Chondrocyte (in vitro differentiated cells): ENCODE measurements at regions not wholly inside any gene's neighbourhood (a gene's known extent, or its start where the extent isn't known, plus 50 kb on each side); places are given as distances from the start of the nearest gene placed in this dataset.

ENCODE experiments used
- DNase-seq: peaks from one replicate; pipeline ENCODE4 v3.0.0; 2021; ENCODE audit warnings: mixed read lengths, low spot score
- H3K27ac Mint-ChIP-seq: one replicate; pipeline ENCODE4 v1.8.0; 2021; ENCODE audit warnings: mild to moderate bottlenecking, moderate library complexity, mixed read lengths; ENCODE audit not compliant: unreplicated experiment
- H3K27me3 Mint-ChIP-seq: 2 replicates; pipeline ENCODE4 v1.8.0; 2021; ENCODE audit warnings: low read depth, mixed read lengths
- H3K36me3 Mint-ChIP-seq: 2 replicates; pipeline ENCODE4 v1.8.0; 2021; ENCODE audit warnings: low read depth, mixed read lengths
- H3K4me1 Mint-ChIP-seq: 2 replicates; pipeline ENCODE4 v1.8.0; 2021; ENCODE audit warnings: low read depth, mild to moderate bottlenecking, mixed read lengths
- H3K4me3 Mint-ChIP-seq: one replicate; pipeline ENCODE4 v1.8.0; 2021; ENCODE audit warnings: mild to moderate bottlenecking, moderate library complexity, mixed read lengths; ENCODE audit not compliant: unreplicated experiment
- H3K9me3 Mint-ChIP-seq: 2 replicates; pipeline ENCODE4 v1.8.0; 2021; ENCODE audit warnings: low read depth, mixed read lengths
- TF ChIP-seq, protein P1 (sequence below): fragments of 200-600 bp; sonication (generic); IDR thresholded peaks from 2 replicates; pipeline ENCODE4 v1.5.0; 2021; ENCODE audit warnings: antibody characterized with exemption, mild to moderate bottlenecking, moderate library complexity

DNA sequence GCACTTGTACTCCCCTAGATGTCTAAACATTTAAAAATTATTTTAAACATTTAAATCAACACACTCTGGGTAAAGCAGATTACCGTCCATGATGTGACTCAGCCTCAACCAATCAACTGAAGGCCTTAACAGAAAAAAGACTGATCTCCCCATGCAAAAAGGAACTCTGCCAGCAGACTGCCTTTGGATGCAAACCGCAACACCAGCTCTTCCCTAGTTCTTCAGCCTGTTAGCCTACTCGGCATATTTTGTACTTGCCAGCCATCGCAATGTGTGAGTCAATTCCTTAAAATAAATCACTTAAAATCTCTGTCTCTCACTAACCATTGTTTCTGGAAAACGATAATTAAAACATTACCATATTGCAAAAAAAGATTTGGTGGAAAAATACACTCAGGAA lies 375.9 kb downstream of the RSL24D1 start:
- Mint-ChIP-seq H3K36me3 (no peaks in the 10 kb centered on the region), H3K4me3 (no peak overlapping the region), H3K9me3 (peaks cover 27% of the 10 kb centered on the region), H3K27me3 (no peaks in the 10 kb centered on the region), H3K4me1 (no peaks in the 10 kb centered on the region), H3K27ac (no peak overlapping the region)
- DNase-seq = no peak
- TF ChIP-seq, protein P1, sequence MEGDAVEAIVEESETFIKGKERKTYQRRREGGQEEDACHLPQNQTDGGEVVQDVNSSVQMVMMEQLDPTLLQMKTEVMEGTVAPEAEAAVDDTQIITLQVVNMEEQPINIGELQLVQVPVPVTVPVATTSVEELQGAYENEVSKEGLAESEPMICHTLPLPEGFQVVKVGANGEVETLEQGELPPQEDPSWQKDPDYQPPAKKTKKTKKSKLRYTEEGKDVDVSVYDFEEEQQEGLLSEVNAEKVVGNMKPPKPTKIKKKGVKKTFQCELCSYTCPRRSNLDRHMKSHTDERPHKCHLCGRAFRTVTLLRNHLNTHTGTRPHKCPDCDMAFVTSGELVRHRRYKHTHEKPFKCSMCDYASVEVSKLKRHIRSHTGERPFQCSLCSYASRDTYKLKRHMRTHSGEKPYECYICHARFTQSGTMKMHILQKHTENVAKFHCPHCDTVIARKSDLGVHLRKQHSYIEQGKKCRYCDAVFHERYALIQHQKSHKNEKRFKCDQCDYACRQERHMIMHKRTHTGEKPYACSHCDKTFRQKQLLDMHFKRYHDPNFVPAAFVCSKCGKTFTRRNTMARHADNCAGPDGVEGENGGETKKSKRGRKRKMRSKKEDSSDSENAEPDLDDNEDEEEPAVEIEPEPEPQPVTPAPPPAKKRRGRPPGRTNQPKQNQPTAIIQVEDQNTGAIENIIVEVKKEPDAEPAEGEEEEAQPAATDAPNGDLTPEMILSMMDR = no peak

DNA sequence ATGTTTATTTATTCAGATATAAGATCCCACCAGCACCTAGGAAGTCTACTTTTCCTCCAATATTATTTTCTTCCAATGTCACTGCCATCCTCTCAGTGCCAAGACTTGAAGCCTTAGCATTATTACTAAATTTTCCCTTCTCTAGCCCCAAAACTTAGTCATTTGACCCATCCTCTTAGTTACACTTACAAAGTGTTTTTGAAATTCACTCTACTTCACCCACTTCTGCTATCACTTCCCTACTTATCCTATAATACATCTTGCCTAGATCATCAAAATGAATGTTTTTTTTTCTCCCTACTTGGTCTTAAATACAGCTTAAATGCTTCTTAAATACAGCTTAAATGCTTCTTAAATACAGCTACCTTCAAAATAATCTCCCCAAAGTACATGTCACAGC lies 376.6 kb downstream of the RSL24D1 start:
- Mint-ChIP-seq H3K36me3 (no peaks in the 10 kb centered on the region), H3K4me3 (no peak overlapping the region), H3K9me3 (peaks cover 24% of the 10 kb centered on the region), H3K27ac (no peak overlapping the region), H3K4me1 (no peaks in the 10 kb centered on the region), H3K27me3 (no peaks in the 10 kb centered on the region)
- TF ChIP-seq, protein P1 = no peak
- DNase-seq = no peak

DNA sequence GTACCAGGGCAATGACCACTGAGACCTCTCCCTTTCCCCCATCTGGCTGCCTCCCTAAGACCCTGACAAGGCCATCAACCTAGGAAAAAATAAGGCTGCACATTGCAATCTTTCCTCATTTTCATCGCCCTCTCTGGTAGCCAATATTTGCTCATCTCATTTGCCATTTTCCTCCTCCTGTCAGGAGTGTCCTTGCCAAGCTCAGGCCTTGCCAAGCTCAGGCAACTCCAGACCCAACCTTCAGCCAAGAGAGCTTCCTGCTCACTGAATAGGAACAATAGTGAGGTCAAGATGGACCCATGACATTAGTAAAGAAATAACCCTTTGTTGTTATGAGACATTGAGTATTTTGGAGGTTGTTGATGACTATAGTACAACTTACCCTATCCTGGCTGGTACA lies 380.3 kb downstream of the RSL24D1 start:
- TF ChIP-seq, protein P1 = no peak
- H3K36me3 Mint-ChIP-seq = no peaks in the 10 kb centered on the region
- no peak overlapping the region for H3K4me3 Mint-ChIP-seq
- no peak for DNase-seq
- no peaks in the 10 kb centered on the region for H3K27me3 Mint-ChIP-seq
- H3K4me1 Mint-ChIP-seq = no peaks in the 10 kb centered on the region
- peaks cover 25% of the 10 kb centered on the region for H3K9me3 Mint-ChIP-seq
- H3K27ac Mint-ChIP-seq = no peak overlapping the region

DNA sequence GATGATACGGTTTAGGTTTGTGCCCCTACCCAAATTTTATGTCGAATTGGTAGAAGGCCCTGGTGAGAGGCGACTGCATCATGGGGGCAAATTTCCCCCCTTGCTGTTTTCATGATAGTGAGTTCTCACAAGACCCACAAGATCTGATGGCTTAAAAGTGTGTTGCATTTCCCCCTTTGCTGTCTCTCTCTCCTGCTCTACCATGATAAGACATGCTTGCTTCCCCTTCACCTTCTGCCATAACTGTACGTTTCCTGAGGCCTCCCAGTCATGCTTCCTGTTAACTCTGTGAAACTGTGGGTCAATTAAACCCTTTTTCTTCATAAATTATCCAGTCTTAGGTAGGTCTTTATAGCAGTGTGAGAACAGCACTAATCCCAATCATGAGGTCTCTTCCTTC lies 381.2 kb downstream of the RSL24D1 start:
- no peak for DNase-seq
- H3K27ac Mint-ChIP-seq = no peak overlapping the region
- no peaks in the 10 kb centered on the region for H3K4me1 Mint-ChIP-seq
- H3K27me3 Mint-ChIP-seq = no peaks in the 10 kb centered on the region
- no peaks in the 10 kb centered on the region for H3K36me3 Mint-ChIP-seq
- H3K9me3 Mint-ChIP-seq = peaks cover 25% of the 10 kb centered on the region
- no peak overlapping the region for H3K4me3 Mint-ChIP-seq
- TF ChIP-seq, protein P1 = no peak

DNA sequence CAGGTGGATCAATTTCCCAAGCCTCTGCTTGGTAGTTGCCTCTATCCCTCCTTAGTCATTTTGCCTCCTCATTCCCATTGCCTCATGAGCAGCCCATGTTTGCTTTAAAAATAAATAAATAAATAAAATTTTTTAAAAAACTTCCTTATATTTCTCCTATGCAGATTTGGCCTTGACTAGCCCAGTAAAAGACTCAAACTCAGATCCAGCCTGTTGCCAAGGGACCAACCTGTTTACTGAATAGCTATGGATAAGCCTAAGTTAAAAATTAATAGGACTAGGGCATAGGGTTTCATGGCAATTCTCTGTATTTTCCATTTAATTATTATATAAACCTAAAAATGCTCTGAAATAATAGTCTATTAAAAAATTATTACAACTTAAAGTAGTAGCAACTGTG lies 384.4 kb downstream of the RSL24D1 start:
- TF ChIP-seq, protein P1 = no peak
- Mint-ChIP-seq H3K9me3 (peaks cover 25% of the 10 kb centered on the region), H3K27me3 (no peaks in the 10 kb centered on the region), H3K4me1 (no peaks in the 10 kb centered on the region), H3K36me3 (no peaks in the 10 kb centered on the region), H3K4me3 (no peak overlapping the region), H3K27ac (no peak overlapping the region)
- DNase-seq = no peak
